Activated T-helper 2 cell treated with anti-CD3 and anti-CD28 coated beads, Interferon-gamma antibody, Interleukin-2, Interleukin-4, amounts not matched to agents 10 μg/mL and 5 μg/mL and 100 μg/mL, durations not matched to agents 14 hours and 24 hours and 36 hours (primary cell): ENCODE measurements at regions not wholly inside any gene's neighbourhood (a gene's known extent, or its start where the extent isn't known, plus 50 kb on each side); places are given as distances from the start of the nearest gene placed in this dataset.

Experiments used
- DNase-seq: peaks from one replicate; pipeline ENCODE4 v3.0.0; 2021; ENCODE audit warnings: low spot score
- H3K27ac Mint-ChIP-seq: one replicate; pipeline ENCODE4 v1.8.0; 2021; ENCODE audit warnings: mixed read lengths
- H3K27me3 Mint-ChIP-seq: one replicate; pipeline ENCODE4 v1.8.0; 2021; ENCODE audit warnings: low read depth, mixed read lengths
- H3K36me3 Mint-ChIP-seq: one replicate; pipeline ENCODE4 v1.8.0; 2021; ENCODE audit warnings: low read depth, mixed read lengths
- H3K4me1 Mint-ChIP-seq: one replicate; pipeline ENCODE4 v1.8.0; 2021; ENCODE audit warnings: low read depth, mixed read lengths
- H3K4me3 Mint-ChIP-seq: one replicate; pipeline ENCODE4 v1.8.0; 2021; ENCODE audit warnings: low read depth, mild to moderate bottlenecking, moderate library complexity, mixed read lengths
- H3K9me3 Mint-ChIP-seq: one replicate; pipeline ENCODE4 v1.8.0; 2021; ENCODE audit warnings: mixed read lengths
- intact Hi-C: fragments of 100-400 bp; cut with micrococcal nuclease; formaldehyde crosslinking; loops from one replicate; pipeline ENCODE4 v1.15.1; 2023

DNA sequence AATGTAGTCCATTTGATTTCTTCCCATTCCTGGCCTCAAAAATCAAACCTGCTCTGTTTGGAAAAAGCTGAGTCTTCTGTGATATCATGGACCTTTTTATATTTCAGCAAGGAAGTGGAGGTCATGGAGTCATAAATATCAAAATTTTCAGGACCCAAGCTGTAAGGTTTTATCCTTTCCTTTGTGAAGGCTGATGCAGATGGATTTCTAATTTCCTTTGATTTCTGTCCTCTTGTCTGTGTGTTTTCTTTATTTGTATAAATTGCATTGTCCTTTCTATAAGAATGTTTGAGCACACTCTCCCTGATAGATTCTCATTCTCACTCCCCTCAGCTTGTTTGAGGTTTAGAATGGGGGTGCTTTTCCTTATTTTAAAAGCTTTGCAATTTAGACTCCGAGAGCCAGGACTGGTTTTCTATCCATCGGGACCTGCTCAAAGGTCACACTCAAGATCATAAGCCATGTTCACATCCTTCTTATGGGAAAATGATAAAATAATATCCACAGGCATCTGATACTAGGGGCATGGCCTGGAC, 127.4 kb upstream of the TMEM161B start:
- no peak overlapping the region for H3K4me3 Mint-ChIP-seq
- no peak overlapping the region for H3K27ac Mint-ChIP-seq
- peaks cover 14% of the 10 kb centered on the region for H3K27me3 Mint-ChIP-seq
- DNase-seq, result no peak
- no peaks in the 10 kb centered on the region for H3K9me3 Mint-ChIP-seq
- H3K4me1 Mint-ChIP-seq, result no peaks in the 10 kb centered on the region
- no peaks in the 10 kb centered on the region for H3K36me3 Mint-ChIP-seq
- intact Hi-C loops, result no loop called here

DNA sequence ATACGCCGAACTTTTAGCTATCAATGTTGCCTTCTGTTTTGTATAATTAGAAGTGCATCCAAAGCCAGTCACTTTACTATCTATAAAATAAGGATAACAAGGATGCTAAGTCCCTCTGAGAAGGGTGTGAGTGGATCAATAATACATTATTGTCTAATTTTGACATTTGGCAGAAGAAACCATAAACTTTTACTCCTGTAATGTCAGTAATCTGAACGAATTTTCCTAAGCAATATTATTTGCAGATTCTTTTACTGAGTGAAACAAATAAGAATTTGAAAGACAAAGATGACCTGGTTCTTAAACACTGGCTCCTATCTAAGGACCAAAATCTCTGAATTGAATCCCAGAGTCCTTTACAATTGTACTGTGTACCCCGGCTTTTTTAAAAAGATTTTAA, 126.6 kb upstream of the TMEM161B start:
- no peak for DNase-seq
- no peak overlapping the region for H3K4me3 Mint-ChIP-seq
- no peaks in the 10 kb centered on the region for H3K36me3 Mint-ChIP-seq
- intact Hi-C loops, result no loop called here
- H3K9me3 Mint-ChIP-seq, result no peaks in the 10 kb centered on the region
- H3K4me1 Mint-ChIP-seq, result no peaks in the 10 kb centered on the region
- H3K27ac Mint-ChIP-seq, result no peak overlapping the region
- peaks cover 13% of the 10 kb centered on the region for H3K27me3 Mint-ChIP-seq

DNA sequence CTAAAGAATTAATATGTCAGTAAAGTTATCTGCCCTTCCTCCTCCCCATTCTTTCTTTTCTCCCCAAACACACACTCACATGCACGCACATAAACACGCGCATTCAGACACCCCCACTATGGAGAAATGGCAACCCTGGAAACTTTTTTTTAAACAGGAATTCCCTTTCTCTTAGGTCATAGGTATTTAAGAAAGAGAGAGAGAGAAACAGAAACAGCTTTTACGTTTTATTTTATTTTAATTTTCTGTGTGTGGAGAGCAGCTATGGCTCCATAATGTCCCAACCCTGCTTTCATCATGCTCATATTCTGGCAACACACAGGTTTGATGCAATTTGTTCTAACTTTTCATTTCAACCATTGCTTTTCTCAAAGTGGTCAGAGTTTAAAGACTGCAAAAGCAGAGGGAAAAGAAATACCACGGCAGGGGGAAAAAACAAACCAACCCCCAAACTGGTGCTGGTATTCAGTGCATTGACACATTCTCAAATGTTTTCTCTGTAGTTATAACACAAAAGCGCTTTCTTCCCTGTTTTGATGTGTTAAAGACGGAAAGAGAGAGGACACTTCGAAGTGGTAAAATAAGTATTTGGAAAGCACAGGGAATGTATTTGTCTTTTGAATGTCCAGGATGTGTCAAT, 126.0 kb upstream of the TMEM161B start:
- Mint-ChIP-seq H3K27ac (no peak overlapping the region), H3K4me3 (no peak overlapping the region), H3K9me3 (no peaks in the 10 kb centered on the region), H3K36me3 (no peaks in the 10 kb centered on the region), H3K4me1 (no peaks in the 10 kb centered on the region), H3K27me3 (peaks cover 12% of the 10 kb centered on the region)
- no peak for DNase-seq
- intact Hi-C loops, result no loop called here

DNA sequence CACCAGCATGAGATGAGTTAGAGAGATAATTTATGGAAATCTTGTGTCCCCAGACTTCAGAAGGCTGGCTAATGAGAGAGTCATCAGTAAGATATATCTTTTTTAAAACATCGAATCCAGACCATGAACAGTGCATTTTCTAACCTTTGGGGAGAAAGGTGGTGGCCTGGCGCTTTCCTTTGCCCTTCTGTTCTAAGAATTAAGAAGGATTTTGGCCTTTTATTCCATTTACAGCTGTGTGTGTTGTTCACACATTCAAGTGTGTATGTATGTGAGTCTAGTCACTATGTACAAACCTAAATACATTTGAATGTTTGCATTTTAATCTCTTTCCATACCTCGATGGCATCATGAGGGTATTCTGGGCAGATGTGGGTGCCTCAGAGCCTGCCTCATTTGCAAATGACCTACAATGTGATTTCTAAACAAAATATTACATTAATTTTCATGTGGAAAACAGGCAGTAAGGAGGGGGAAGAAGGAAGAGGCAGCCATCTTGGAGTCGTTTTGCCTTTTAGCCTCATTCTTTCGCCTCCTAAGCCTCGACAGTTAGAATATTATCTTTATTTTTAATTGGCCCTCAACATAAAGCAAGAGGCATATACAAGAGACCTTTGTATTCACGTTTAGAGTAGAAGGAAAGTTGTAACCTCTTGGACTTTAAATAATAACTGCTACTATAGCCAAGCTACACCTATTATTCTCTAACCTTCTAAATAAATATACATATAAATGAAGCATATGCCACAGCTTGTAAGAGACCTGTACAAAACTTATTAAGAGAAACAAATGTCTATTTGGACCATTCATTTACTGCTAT, 125.3 kb upstream of the TMEM161B start:
- peaks cover 12% of the 10 kb centered on the region for H3K27me3 Mint-ChIP-seq
- intact Hi-C loops, result no loop called here
- no peaks in the 10 kb centered on the region for H3K4me1 Mint-ChIP-seq
- H3K9me3 Mint-ChIP-seq, result no peaks in the 10 kb centered on the region
- H3K4me3 Mint-ChIP-seq, result no peak overlapping the region
- no peak for DNase-seq
- no peaks in the 10 kb centered on the region for H3K36me3 Mint-ChIP-seq
- H3K27ac Mint-ChIP-seq, result no peak overlapping the region

DNA sequence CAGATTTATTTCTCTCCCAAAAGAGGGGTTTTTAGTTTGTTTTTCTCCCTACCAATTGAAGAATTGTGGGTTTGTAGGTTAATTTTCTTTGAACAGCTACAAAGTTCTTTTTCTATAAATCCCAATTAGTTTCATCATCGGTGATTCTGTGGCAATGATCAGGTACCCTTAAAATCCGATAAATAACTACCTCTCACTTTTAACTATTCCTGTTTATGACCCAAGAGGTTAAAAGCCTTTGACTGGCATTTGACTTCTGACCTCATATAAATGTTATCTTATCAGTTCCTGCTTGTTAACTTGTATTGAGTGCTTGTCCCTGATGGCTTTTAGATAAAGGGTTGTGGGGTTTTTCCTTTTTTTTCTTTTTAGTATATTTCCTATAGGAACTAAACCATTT, 124.4 kb upstream of the TMEM161B start:
- Mint-ChIP-seq H3K27ac (no peak overlapping the region), H3K4me3 (no peak overlapping the region), H3K9me3 (no peaks in the 10 kb centered on the region), H3K4me1 (no peaks in the 10 kb centered on the region), H3K36me3 (no peaks in the 10 kb centered on the region), H3K27me3 (peaks cover 12% of the 10 kb centered on the region)
- intact Hi-C loops, result no loop called here
- DNase-seq, result no peak

DNA sequence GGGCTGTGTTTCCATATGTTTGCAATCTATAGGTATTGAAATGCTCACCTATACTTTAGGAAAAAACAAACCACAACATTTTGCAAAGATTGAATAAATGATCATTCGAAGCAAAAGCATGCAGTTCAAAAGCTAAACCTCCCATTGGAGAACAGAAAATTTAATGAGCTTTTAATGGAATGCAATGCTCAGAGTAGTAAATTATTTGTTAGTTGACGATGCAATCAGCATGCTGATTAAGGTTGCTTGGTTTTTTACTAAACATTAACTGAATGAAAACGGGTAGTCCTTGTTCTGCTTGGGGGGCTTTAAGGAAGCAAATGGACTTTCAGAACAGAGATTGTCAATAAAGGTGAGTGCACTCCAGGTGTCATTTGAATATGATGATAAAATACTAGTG, 123.3 kb upstream of the TMEM161B start:
- no peak overlapping the region for H3K4me3 Mint-ChIP-seq
- H3K36me3 Mint-ChIP-seq, result no peaks in the 10 kb centered on the region
- intact Hi-C loops, result no loop called here

DNA sequence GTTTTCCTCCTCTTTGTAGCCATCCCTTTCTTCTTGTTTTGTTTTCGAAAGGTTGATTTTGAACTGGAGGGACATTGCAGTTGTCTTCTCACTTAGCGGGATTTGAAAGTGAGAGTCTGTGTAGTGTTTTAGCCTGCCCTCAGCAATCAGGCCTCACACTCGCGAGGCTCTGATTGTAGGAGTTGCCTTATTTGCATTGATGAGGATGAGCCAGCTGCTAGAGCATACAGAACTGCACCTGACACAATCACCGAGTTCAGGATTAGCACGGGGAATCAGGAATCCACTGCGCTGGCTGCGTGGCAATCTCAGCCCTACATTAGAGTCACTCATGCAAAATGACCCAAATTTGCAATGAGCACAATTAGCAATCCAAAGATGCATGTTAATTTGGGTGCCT, 122.5 kb upstream of the TMEM161B start:
- Mint-ChIP-seq H3K27me3 (peaks cover 4% of the 10 kb centered on the region), H3K9me3 (no peaks in the 10 kb centered on the region), H3K27ac (no peak overlapping the region), H3K4me1 (no peaks in the 10 kb centered on the region), H3K4me3 (no peak overlapping the region), H3K36me3 (no peaks in the 10 kb centered on the region)
- DNase-seq, result no peak
- intact Hi-C loops, result no loop called here

More for the DNA sequence above, 123.3 kb upstream of the TMEM161B start:
- Mint-ChIP-seq H3K4me1 (no peaks in the 10 kb centered on the region), H3K27me3 (peaks cover 9% of the 10 kb centered on the region), H3K9me3 (no peaks in the 10 kb centered on the region), H3K27ac (no peak overlapping the region)
- DNase-seq, result no peak

DNA sequence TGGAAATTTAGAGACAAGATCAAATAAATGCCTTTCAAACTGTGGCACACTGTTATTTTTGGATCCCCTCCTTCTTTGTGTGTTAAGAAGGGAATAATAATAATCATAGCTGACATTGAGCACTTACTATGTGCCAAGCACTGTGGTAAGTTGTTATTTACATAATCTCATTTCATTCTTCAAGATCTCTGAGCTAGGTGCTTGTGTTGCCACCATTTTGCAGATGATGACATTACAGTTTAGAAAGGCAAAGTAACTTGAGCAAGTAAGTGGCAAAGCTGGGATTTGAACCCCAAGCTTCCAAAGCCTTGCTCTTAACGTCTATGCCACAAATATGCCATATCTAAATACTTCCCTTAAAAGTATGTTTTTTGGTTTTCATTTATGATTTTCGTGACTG, 121.8 kb upstream of the TMEM161B start:
- intact Hi-C loops, result no loop called here
- Mint-ChIP-seq H3K9me3 (no peaks in the 10 kb centered on the region), H3K36me3 (no peaks in the 10 kb centered on the region), H3K4me1 (no peaks in the 10 kb centered on the region), H3K4me3 (no peak overlapping the region), H3K27ac (no peak overlapping the region), H3K27me3 (peaks cover 1% of the 10 kb centered on the region)
- DNase-seq, result no peak

DNA sequence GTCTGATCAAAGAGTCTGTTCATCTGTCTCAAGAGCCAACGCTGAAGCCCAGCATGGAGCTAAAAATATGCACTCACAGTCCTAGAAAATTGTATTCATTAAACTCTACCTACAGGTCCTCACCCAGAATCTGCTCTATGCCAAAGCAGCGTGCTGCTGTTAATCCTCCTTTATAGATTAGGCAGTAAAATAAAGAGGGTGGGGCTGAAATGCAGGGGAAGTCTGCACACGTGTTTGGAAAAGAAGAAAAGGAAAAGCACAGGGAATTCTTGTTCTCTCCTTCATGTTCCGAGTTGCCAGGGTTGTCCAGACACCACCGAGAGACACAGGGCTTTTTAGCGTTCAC, 121.4 kb upstream of the TMEM161B start:
- no peaks in the 10 kb centered on the region for H3K4me1 Mint-ChIP-seq
- intact Hi-C loops, result no loop called here
- H3K27ac Mint-ChIP-seq, result no peak overlapping the region
- H3K9me3 Mint-ChIP-seq, result no peaks in the 10 kb centered on the region
- H3K4me3 Mint-ChIP-seq, result no peak overlapping the region
- peaks cover 1% of the 10 kb centered on the region for H3K27me3 Mint-ChIP-seq
- no peak for DNase-seq
- H3K36me3 Mint-ChIP-seq, result no peaks in the 10 kb centered on the region

DNA sequence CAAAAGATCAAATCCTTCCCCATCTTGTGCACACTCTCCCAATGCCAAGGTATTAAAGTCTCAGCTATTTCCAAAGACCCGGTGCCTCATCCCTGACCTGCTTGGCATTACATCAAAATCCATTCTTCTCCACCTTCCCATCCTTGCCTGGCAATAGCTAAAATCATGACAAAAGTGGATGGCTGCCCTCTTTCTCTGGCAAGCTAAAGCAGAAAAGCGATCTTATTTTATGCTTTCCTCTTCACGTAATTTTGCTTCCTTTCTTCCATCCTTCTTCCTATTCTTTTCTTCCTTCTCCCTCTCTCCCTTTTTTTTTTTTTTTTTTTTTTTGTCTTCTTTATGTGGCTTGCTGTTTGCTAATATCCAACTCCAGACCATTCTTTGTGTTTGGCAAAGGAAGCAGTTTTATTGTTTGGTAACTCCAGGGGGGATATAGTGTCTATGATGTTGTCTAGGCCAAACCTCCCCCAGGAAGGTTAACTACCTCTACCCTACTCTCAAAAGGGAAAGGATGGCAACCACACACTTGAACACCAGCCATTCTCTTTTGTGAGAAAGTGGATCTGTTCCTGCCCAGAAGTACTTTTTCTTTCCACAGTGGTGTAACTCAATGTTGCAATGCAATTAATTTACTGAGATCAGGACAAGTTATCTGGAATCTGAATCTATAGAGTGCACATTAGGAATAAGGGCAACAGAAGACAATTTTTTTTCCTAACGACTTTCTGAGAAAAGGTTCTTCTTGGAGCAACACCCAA, 120.9 kb upstream of the TMEM161B start:
- H3K27ac Mint-ChIP-seq, result no peak overlapping the region
- H3K9me3 Mint-ChIP-seq, result no peaks in the 10 kb centered on the region
- intact Hi-C loops, result no loop called here
- H3K4me1 Mint-ChIP-seq, result no peaks in the 10 kb centered on the region
- H3K27me3 Mint-ChIP-seq, result peaks cover 1% of the 10 kb centered on the region
- H3K4me3 Mint-ChIP-seq, result no peak overlapping the region
- DNase-seq, result no peak
- no peaks in the 10 kb centered on the region for H3K36me3 Mint-ChIP-seq

DNA sequence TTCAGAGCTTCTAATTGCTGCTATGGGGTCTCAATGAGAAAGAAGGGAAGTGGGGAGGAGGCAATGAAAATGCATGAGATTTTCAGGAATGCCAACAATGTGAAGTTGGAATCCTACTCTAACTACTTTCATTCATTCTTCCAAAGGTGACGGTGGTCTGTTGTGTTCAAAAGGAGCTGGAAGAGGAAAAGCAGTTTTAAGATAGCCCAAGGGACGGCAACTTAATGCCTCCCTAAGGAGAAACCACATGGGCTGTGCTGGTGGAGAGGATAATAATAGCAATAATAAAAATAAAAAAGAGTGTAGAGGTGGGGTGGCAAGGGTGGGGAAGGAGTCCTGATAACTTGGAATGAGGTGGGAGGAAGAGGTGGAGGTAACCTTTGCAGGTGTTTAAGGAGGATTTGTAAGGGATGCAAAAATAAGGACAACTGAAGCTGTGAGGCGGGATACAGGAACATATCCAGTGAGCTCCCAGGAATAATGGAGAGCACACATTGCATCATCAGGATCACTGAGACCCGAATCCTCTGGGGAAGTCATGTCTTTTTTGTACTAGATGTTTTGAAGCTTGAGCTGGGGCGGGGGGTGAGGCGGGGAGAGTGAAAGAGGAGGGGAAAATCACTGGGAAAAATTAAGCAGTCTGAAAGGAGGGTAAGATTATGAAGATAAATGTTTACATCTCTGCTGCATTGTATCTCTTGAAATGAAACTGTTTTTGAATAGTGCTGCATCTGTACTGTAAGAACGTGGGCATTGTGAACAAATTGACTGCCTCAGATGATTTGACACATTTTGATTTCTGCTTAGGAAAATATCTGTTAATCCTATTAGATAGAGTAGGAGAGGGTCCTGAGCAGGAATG, 120.1 kb upstream of the TMEM161B start:
- no peaks in the 10 kb centered on the region for H3K36me3 Mint-ChIP-seq
- no peak overlapping the region for H3K4me3 Mint-ChIP-seq
- intact Hi-C loops, result no loop called here
- no peak overlapping the region for H3K27ac Mint-ChIP-seq
- no peaks in the 10 kb centered on the region for H3K9me3 Mint-ChIP-seq
- no peak for DNase-seq
- no peaks in the 10 kb centered on the region for H3K27me3 Mint-ChIP-seq
- no peaks in the 10 kb centered on the region for H3K4me1 Mint-ChIP-seq

DNA sequence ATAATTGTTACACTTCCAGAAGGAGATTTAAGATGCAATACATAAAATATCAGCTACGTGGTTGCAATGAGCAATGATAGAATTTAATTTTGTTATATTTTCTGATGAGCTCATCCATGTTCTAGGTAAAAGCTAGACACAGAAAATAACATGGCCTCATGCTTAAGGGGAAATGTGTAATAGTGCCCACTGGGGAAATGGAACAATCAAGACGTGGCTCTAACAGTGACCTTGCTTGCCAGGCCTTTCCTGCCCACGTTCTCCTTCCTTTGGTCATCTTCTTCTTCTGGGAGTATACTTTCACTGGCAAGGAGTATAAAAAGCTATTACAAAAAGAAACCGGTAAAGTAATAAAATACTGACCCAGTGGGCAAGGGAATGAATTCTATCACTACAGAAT, 116.2 kb upstream of the TMEM161B start:
- no peak overlapping the region for H3K4me3 Mint-ChIP-seq
- no peaks in the 10 kb centered on the region for H3K4me1 Mint-ChIP-seq
- no peaks in the 10 kb centered on the region for H3K27me3 Mint-ChIP-seq
- no peaks in the 10 kb centered on the region for H3K9me3 Mint-ChIP-seq
- intact Hi-C loops, result no loop called here
- H3K27ac Mint-ChIP-seq, result no peak overlapping the region
- no peak for DNase-seq
- no peaks in the 10 kb centered on the region for H3K36me3 Mint-ChIP-seq
